HepG2 (cell line): ENCODE measurements at regions not wholly inside any gene's neighbourhood (a gene's known extent, or its start where the extent isn't known, plus 50 kb on each side); places are given as distances from the start of the nearest gene placed in this dataset.

Experiments
- CTCF ChIP-seq: sonication (generic); formaldehyde crosslinking; IDR thresholded peaks from 2 replicates; pipeline ENCODE4 v1.5.0; 2020; ENCODE audit warnings: mild to moderate bottlenecking, missing genetic modification reagents, moderate library complexity
- HMGXB4 ChIP-seq, 2 experiments: sonication (generic) in 1 of 2; formaldehyde crosslinking in 1 of 2; IDR thresholded peaks; 2 replicates each; pipeline versions ENCODE4 v1.4.0 to v1.6.1; 2018 to 2020; ENCODE audit warnings: missing genetic modification reagents in 2 of 2, borderline replicate concordance in 1 of 2, low read depth in 1 of 2, mild to moderate bottlenecking in 1 of 2, missing biosample characterization in 1 of 2
- MXD4 ChIP-seq: IDR thresholded peaks from 2 replicates; pipeline ENCODE4 v1.6.1; 2016; ENCODE audit warnings: mild to moderate bottlenecking, missing biosample characterization, missing genetic modification reagents
- POLR2AphosphoS5 ChIP-seq: IDR thresholded peaks from 2 replicates; pipeline ENCODE4 v1.6.1; 2012; ENCODE audit warnings: low read depth, low read length
- PRDM15 ChIP-seq: sonication (generic); formaldehyde crosslinking; IDR thresholded peaks from 2 replicates; pipeline ENCODE4 v1.4.0; 2020; ENCODE audit warnings: missing genetic modification reagents
- YY1 ChIP-seq: IDR thresholded peaks from 2 replicates; pipeline ENCODE4 v1.6.1; 2011; ENCODE audit warnings: low read length, low read depth, moderate library complexity, mild to moderate bottlenecking; ENCODE audit not compliant: insufficient read depth, insufficient replicate concordance
- ZNF24 ChIP-seq: fragments of 450-650 bp; IDR thresholded peaks from 2 replicates; pipeline ENCODE4 v1.6.1; 2017; ENCODE audit warnings: antibody characterized with exemption, mild to moderate bottlenecking

GRCh38 chr4:174089711-174090110 lies 193.8 kb downstream of the FBXO8 start:
- no peak for TF ChIP-seq PRDM15 (CRISPR knock-in tag)
- TF ChIP-seq YY1 = no peak
- TF ChIP-seq ZNF24 = no peak
- TF ChIP-seq HMGXB4 (CRISPR knock-in tag; IDR thresholded peaks at IDR 0.05; ENCODE audit: borderline replicate concordance in 1 of 2, low read depth in 1 of 2) = no peak
- no peak for TF ChIP-seq CTCF (CRISPR knock-in tag)
- TF ChIP-seq POLR2AphosphoS5 = no peak
- TF ChIP-seq MXD4 = no peak
